BE2C (cell line): ENCODE measurements at regions not wholly inside any gene's neighbourhood (a gene's known extent, or its start where the extent isn't known, plus 50 kb on each side); places are given as distances from the start of the nearest gene placed in this dataset.

Experiments
- DNase-seq: peaks from one replicate; pipeline ENCODE4 v3.0.0-alpha.2; 2020
- H3K27me3 ChIP-seq: fragments of 250-450 bp; sonication (Bioruptor Pico); 2 replicates; pipeline ENCODE4 v1.5.1; 2020; ENCODE audit warnings: mild to moderate bottlenecking
- H3K36me3 ChIP-seq: fragments of 250-450 bp; sonication (Bioruptor Pico); 2 replicates; pipeline ENCODE4 v1.5.1; 2020; ENCODE audit warnings: mild to moderate bottlenecking
- H3K4me1 ChIP-seq: fragments of 250-450 bp; sonication (Bioruptor Pico); 2 replicates; pipeline ENCODE4 v1.5.1; 2020
- H3K4me3 ChIP-seq: 2 replicates; pipeline ENCODE4 v1.5.1; 2011; ENCODE audit warnings: low read depth, low read length
- H3K9me3 ChIP-seq: fragments of 250-450 bp; sonication (Bioruptor Pico); 2 replicates; pipeline ENCODE4 v1.5.1; 2020
- CTCF ChIP-seq: IDR thresholded peaks from 2 replicates; pipeline ENCODE4 v1.5.1; 2012; ENCODE audit warnings: mild to moderate bottlenecking, low read depth, low read length

- DNase-seq: no peak
These were observed 1609.1 kb downstream of the C4orf33 start for GRCh38 chr4:130705023-130705422.

GRCh38 chr4:130712038-130712437 is 1616.1 kb downstream of the C4orf33 start:
- H3K4me1 ChIP-seq: no peaks in the 10 kb centered on the region
- no peak overlapping the region for H3K4me3 ChIP-seq
- no peaks in the 10 kb centered on the region for H3K36me3 ChIP-seq
- DNase-seq: no peak
- no peaks in the 10 kb centered on the region for H3K27me3 ChIP-seq
- no peak for TF ChIP-seq CTCF
- no peaks in the 10 kb centered on the region for H3K9me3 ChIP-seq

More at GRCh38 chr4:130705023-130705422, 1609.1 kb downstream of the C4orf33 start:
- Histone ChIP-seq H3K9me3 (no peaks in the 10 kb centered on the region), H3K36me3 (no peaks in the 10 kb centered on the region), H3K4me1 (no peaks in the 10 kb centered on the region), H3K4me3 (no peak overlapping the region), H3K27me3 (no peaks in the 10 kb centered on the region)
- TF ChIP-seq CTCF: no peak

- no peak overlapping the region for H3K4me3 ChIP-seq
- TF ChIP-seq CTCF: no peak
- no peaks in the 10 kb centered on the region for H3K27me3 ChIP-seq
- no peaks in the 10 kb centered on the region for H3K4me1 ChIP-seq
- H3K36me3 ChIP-seq: no peaks in the 10 kb centered on the region
- no peaks in the 10 kb centered on the region for H3K9me3 ChIP-seq
- DNase-seq: no peak
These were observed 1618.1 kb downstream of the C4orf33 start for GRCh38 chr4:130714006-130714405.

- no peak for DNase-seq
- H3K27me3 ChIP-seq: no peaks in the 10 kb centered on the region
- no peak overlapping the region for H3K4me3 ChIP-seq
- TF ChIP-seq CTCF: no peak
- no peaks in the 10 kb centered on the region for H3K4me1 ChIP-seq
- no peaks in the 10 kb centered on the region for H3K9me3 ChIP-seq
- H3K36me3 ChIP-seq: no peaks in the 10 kb centered on the region
These were observed 1626.4 kb downstream of the C4orf33 start for GRCh38 chr4:130722361-130722760.

- H3K9me3 ChIP-seq: no peaks in the 10 kb centered on the region
- no peak for DNase-seq
- H3K36me3 ChIP-seq: no peaks in the 10 kb centered on the region
- no peaks in the 10 kb centered on the region for H3K27me3 ChIP-seq
- no peak overlapping the region for H3K4me3 ChIP-seq
- TF ChIP-seq CTCF: no peak
- no peaks in the 10 kb centered on the region for H3K4me1 ChIP-seq
These were observed 1640.7 kb downstream of the C4orf33 start for GRCh38 chr4:130736436-130737185.

- no peaks in the 10 kb centered on the region for H3K4me1 ChIP-seq
- no peak for TF ChIP-seq CTCF
- H3K4me3 ChIP-seq: no peak overlapping the region
- no peaks in the 10 kb centered on the region for H3K27me3 ChIP-seq
- H3K9me3 ChIP-seq: no peaks in the 10 kb centered on the region; the same call in 1 of the 2 replicates
- no peak for DNase-seq
- no peaks in the 10 kb centered on the region for H3K36me3 ChIP-seq
These were observed 1642.3 kb downstream of the C4orf33 start for GRCh38 chr4:130738233-130738632.
